Progenitor cell of endocrine pancreas (in vitro differentiated cells): ENCODE measurements at regions not wholly inside any gene's neighbourhood (a gene's known extent, or its start where the extent isn't known, plus 50 kb on each side); places are given as distances from the start of the nearest gene placed in this dataset.

Experiments
- DNase-seq: peaks from one replicate; pipeline ENCODE4 v3.0.0; 2021; ENCODE audit warnings: low spot score; ENCODE audit not compliant: unreplicated experiment
- H3K27ac Mint-ChIP-seq: 2 replicates; pipeline ENCODE4 v1.8.0; 2021; ENCODE audit warnings: mild to moderate bottlenecking, moderate library complexity, mixed read lengths
- H3K27me3 Mint-ChIP-seq: 2 replicates; pipeline ENCODE4 v1.8.0; 2021; ENCODE audit warnings: mixed read lengths
- H3K36me3 Mint-ChIP-seq: 2 replicates; pipeline ENCODE4 v1.8.0; 2022; ENCODE audit warnings: mixed read lengths; ENCODE audit not compliant: insufficient read depth
- H3K4me1 Mint-ChIP-seq: 2 replicates; pipeline ENCODE4 v1.8.0; 2021; ENCODE audit warnings: low read depth, mixed read lengths
- H3K4me3 Mint-ChIP-seq: 2 replicates; pipeline ENCODE4 v1.8.0; 2021; ENCODE audit warnings: low read depth, mild to moderate bottlenecking, moderate library complexity, mixed read lengths
- H3K9me3 Mint-ChIP-seq: 2 replicates; pipeline ENCODE4 v1.8.0; 2021; ENCODE audit warnings: low read depth, mixed read lengths
- TF ChIP-seq, protein P1 (sequence below): fragments of 200-600 bp; sonication (generic); IDR thresholded peaks from one replicate; pipeline ENCODE4 v1.5.0; 2021; ENCODE audit warnings: antibody characterized with exemption, mild to moderate bottlenecking; ENCODE audit not compliant: unreplicated experiment

DNA sequence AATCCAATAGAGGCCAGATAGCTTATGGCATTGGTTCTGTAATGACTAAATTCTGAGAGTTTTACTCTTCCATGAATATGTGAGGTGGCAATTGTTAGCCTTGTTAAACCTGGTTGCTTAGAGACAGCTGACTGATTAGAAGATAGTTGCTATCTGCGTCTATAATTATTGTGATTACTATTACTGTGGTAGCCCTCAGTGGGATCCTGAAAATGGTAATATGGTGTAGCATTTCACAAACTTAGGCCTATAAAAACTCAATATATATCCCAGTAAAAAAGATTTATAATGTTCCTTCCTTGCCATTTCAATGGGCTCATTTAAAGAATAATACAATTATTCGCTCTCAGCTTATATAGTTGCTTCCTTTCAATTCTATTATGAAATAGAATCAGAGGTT, 405.8 kb upstream of the CDH2 start:
- Mint-ChIP-seq H3K9me3 (no peaks in the 10 kb centered on the region), H3K4me3 (no peak overlapping the region), H3K27ac (no peak overlapping the region), H3K27me3 (no peaks in the 10 kb centered on the region), H3K36me3 (no peaks in the 10 kb centered on the region), H3K4me1 (peaks cover 6% of the 10 kb centered on the region)
- TF ChIP-seq, protein P1, sequence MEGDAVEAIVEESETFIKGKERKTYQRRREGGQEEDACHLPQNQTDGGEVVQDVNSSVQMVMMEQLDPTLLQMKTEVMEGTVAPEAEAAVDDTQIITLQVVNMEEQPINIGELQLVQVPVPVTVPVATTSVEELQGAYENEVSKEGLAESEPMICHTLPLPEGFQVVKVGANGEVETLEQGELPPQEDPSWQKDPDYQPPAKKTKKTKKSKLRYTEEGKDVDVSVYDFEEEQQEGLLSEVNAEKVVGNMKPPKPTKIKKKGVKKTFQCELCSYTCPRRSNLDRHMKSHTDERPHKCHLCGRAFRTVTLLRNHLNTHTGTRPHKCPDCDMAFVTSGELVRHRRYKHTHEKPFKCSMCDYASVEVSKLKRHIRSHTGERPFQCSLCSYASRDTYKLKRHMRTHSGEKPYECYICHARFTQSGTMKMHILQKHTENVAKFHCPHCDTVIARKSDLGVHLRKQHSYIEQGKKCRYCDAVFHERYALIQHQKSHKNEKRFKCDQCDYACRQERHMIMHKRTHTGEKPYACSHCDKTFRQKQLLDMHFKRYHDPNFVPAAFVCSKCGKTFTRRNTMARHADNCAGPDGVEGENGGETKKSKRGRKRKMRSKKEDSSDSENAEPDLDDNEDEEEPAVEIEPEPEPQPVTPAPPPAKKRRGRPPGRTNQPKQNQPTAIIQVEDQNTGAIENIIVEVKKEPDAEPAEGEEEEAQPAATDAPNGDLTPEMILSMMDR = no peak
- DNase-seq = no peak

DNA sequence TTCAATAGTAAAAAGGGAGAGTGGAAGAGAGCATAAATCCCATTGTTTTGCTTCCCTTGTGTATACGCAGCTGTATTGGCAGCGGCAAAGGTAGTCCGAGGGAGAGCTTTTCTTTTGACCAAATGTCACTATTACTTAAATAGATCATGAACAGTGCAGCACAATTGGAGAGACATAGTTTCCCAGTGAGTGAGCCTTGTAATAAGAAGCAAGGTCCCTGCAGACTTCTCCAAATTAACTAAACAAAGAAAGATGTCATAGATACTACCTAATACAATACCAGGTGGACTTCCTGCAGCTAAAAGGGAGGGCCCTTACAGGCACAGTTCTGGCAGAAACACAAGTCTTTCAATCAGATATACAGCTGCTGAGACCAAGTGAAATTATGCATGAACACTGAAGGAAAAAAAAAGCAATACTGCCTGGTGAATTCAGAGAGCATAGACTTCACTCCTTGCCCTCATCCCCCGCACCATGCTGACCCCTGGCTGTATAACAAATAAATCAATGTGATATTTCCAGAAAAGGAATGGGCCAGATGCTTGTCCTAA, 404.7 kb upstream of the CDH2 start:
- Mint-ChIP-seq H3K27me3 (no peaks in the 10 kb centered on the region), H3K36me3 (no peaks in the 10 kb centered on the region), H3K9me3 (no peaks in the 10 kb centered on the region), H3K27ac (no peak overlapping the region), H3K4me1 (peaks cover 6% of the 10 kb centered on the region), H3K4me3 (no peak overlapping the region)
- no peak for DNase-seq
- TF ChIP-seq, protein P1 = no peak

DNA sequence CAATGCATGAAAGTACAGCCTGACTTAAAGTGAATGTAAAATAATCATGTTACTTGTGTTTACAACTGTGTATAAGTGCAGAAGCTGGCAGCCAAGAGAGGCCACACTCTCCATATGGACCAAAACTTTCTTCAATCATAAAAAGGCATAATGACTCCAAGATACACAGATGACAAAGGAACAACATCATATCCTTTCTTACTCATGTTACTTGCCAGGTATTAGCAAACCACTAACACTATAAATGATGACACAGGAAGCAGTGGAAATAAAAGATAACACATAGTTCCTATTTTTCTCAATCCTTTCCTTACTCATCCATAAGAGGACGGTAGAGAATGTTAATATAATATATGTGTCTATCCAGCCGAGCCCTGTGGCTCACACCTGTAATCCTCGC, 400.0 kb upstream of the CDH2 start:
- no peak for DNase-seq
- no peaks in the 10 kb centered on the region for H3K36me3 Mint-ChIP-seq
- H3K27me3 Mint-ChIP-seq = no peaks in the 10 kb centered on the region
- H3K27ac Mint-ChIP-seq = no peak overlapping the region
- H3K9me3 Mint-ChIP-seq = no peaks in the 10 kb centered on the region
- no peak overlapping the region for H3K4me3 Mint-ChIP-seq
- peaks cover 2% of the 10 kb centered on the region for H3K4me1 Mint-ChIP-seq
- TF ChIP-seq, protein P1 = no peak

DNA sequence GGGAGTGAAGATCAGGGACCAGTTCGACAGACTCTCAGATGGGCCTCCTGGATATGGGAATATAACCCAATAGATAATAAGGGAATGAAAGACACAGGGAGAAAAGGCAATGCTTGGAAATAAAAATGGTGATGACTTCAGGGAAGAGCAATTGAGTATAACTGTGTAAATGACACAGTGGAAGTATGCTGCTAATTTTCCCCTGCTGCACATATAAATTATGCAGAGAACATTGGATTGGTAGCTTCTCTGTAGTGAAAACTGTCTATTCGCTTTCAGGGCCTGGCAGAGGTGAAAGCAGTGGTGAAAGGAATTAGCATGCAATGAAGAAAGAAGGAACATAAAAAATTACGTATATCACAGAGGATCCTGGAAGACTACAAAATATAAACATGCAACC, 398.2 kb upstream of the CDH2 start:
- Mint-ChIP-seq H3K4me1 (no peaks in the 10 kb centered on the region), H3K27ac (no peak overlapping the region), H3K9me3 (no peaks in the 10 kb centered on the region), H3K36me3 (no peaks in the 10 kb centered on the region), H3K27me3 (no peaks in the 10 kb centered on the region), H3K4me3 (no peak overlapping the region)
- no peak for DNase-seq
- TF ChIP-seq, protein P1 = no peak

DNA sequence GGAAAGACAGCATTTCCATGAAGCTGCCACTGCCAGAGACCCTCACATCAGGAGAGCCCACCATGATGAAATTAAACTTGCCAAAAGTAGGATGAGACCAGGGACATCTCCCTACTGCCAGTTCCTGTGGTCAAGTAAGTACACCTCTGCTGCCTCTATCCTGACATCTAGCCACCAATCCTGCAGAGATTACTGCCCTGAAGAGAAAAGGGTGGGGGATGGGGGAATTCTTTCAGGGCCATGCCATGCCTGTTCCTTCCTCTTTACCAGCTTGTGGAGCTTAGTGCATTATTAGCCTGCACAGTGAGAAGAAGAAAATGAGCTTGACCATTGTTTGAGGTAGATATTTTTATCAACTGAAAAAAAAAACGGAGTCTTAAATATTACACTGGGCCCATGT, 397.2 kb upstream of the CDH2 start:
- Mint-ChIP-seq H3K27me3 (no peaks in the 10 kb centered on the region), H3K36me3 (no peaks in the 10 kb centered on the region), H3K4me3 (no peak overlapping the region), H3K27ac (no peak overlapping the region), H3K4me1 (no peaks in the 10 kb centered on the region), H3K9me3 (no peaks in the 10 kb centered on the region)
- TF ChIP-seq, protein P1 = no peak
- DNase-seq = no peak
